K562 (cell line): ENCODE measurements at regions not wholly inside any gene's neighbourhood (a gene's known extent, or its start where the extent isn't known, plus 50 kb on each side); places are given as distances from the start of the nearest gene placed in this dataset.
A peak's percentile ranks its signal among the peaks of the same experiment; 100 is the strongest.

Experiments
- ATAC-seq: fragments of 200-7000 bp; cut with Tn5 transposase; 3 replicates; pipeline ENCODE4 v1.9.1; 2020; ENCODE audit warnings: moderate library complexity
- BruUV-seq: library from RNA; stranded (reverse); fragments of 400-500 nt; replicated peaks from 2 replicates; lab custom pipeline; 2021; lab: Mats Ljungman, UMichigan
- CTCF ChIA-PET: fragments of 300-600 bp; formaldehyde crosslinking; extraction: SDS; loops from one replicate; lab custom pipeline; 2021; ENCODE audit warnings: low intra/inter-chr PET ratio; lab: Yijun Ruan, JAX
- POLR2A ChIA-PET: fragments of 300-600, 350-650 bp; sonication (Branson Sonifier 250); formaldehyde crosslinking; extraction: SDS; loops from one replicate; lab custom pipeline; 2021; ENCODE audit warnings: antibody characterized with exemption, inconsistent platforms; lab: Yijun Ruan, JAX
- DNase-seq, 4 experiments: peaks; one replicate each; pipeline versions ENCODE4 v3.0.0 to v3.0.0-alpha.2; 2011 to 2018; ENCODE audit warnings: low spot score in 3 of 4, mixed read lengths in 3 of 4; ENCODE audit errors: extremely low read depth in 1 of 4
- FAIRE-seq: peaks from 2 replicates; lab custom pipeline; 2011; peaks lifted over from hg19 to GRCh38; lab: Jason Lieb, UNC
- H2AFZ ChIP-seq: 2 replicates; pipeline ENCODE4 v1.6.0; 2011; ENCODE audit warnings: low read depth, low read length, control low read depth, inconsistent platforms
- H3K27ac ChIP-seq: fragments of 200-600 bp; 3 replicates; pipeline ENCODE4 v1.8.0; 2011; ENCODE audit warnings: low read depth, mild to moderate bottlenecking, control low read depth, inconsistent platforms, low read length, moderate library complexity, mixed read lengths; ENCODE audit errors: extremely low read depth
- H3K27me3 ChIP-seq, 2 experiments: fragments of 300-600 bp in 1 of 2; 2 replicates in 1 of 2; 3 replicates in 1 of 2; pipeline versions ENCODE4 v1.6.0 to v1.8.0; 2011; ENCODE audit warnings: inconsistent platforms in 2 of 2, low read length in 2 of 2, mild to moderate bottlenecking in 1 of 2, mixed read lengths in 1 of 2, moderate library complexity in 1 of 2; ENCODE audit not compliant: control insufficient read depth in 2 of 2, insufficient read depth in 2 of 2
- H3K36me3 ChIP-seq: fragments of 300-600 bp; 3 replicates; pipeline ENCODE4 v1.8.0; 2011; ENCODE audit warnings: mild to moderate bottlenecking, low read length, inconsistent platforms; ENCODE audit not compliant: control insufficient read depth, insufficient read depth
- H3K4me1 ChIP-seq, 2 experiments: fragments of 200-600 bp in 1 of 2; replicated peaks in 1 of 2; 2 replicates in 1 of 2; 3 replicates in 1 of 2; pipeline versions ENCODE4 v1.5.1 to v1.8.0; 2011; ENCODE audit warnings: inconsistent platforms in 2 of 2, low read length in 2 of 2, mild to moderate bottlenecking in 1 of 2, mixed read lengths in 1 of 2, moderate library complexity in 1 of 2; ENCODE audit not compliant: control insufficient read depth in 2 of 2, insufficient read depth in 2 of 2
- H3K4me2 ChIP-seq: 2 replicates; pipeline ENCODE4 v1.6.1; 2011; ENCODE audit warnings: low read length, control low read depth, inconsistent platforms, mixed read lengths; ENCODE audit not compliant: insufficient read depth
- H3K4me3 ChIP-seq: fragments of 200-600 bp; sonication (generic), shearing (Covaris generic); 2 replicates; pipeline ENCODE4 v1.5.1; 2016; ENCODE audit warnings: control low read depth, inconsistent platforms
- H3K79me2 ChIP-seq: fragments of 200-600 bp; 3 replicates; pipeline ENCODE4 v1.8.0; 2011; ENCODE audit warnings: low read length, inconsistent platforms; ENCODE audit not compliant: control insufficient read depth, insufficient read depth
- H3K9ac ChIP-seq, 2 experiments: 2 replicates each; pipeline versions ENCODE4 v1.6.0 to v1.6.1; 2011; ENCODE audit warnings: low read depth in 2 of 2, low read length in 2 of 2, control low read depth in 1 of 2, inconsistent platforms in 1 of 2, mild to moderate bottlenecking in 1 of 2, mixed read lengths in 1 of 2; ENCODE audit not compliant: insufficient read depth in 1 of 2
- H3K9me1 ChIP-seq: one replicate; pipeline ENCODE4 v1.6.0; 2011; ENCODE audit warnings: inconsistent platforms, mild to moderate bottlenecking, low read length, moderate library complexity; ENCODE audit not compliant: control insufficient read depth, insufficient read depth
- H3K9me3 ChIP-seq: replicated peaks from 2 replicates; pipeline ENCODE4 v1.5.1; 2011; ENCODE audit warnings: low read depth, low read length, inconsistent platforms; ENCODE audit not compliant: control insufficient read depth, insufficient read depth
- H4K20me1 ChIP-seq: replicated peaks from 2 replicates; pipeline ENCODE4 v1.6.1; 2011; ENCODE audit warnings: low read length, inconsistent platforms, mixed read lengths; ENCODE audit not compliant: control insufficient read depth, insufficient read depth
- FOS ChIP-seq: IDR thresholded peaks from 3 replicates; pipeline ENCODE4 v1.6.1; 2011; ENCODE audit not compliant: insufficient read length; ENCODE audit errors: extremely low read depth
- FOXP1 ChIP-seq: sonication (generic); formaldehyde crosslinking; IDR thresholded peaks from 2 replicates; pipeline ENCODE4 v1.8.0; 2022; ENCODE audit warnings: mild to moderate bottlenecking, missing genetic modification reagents
- HSF4 ChIP-seq: fragments of 250-450 bp; sonication (Bioruptor Pico); IDR thresholded peaks from 2 replicates; pipeline ENCODE4 v2.1.2; 2022; ENCODE audit warnings: mild to moderate bottlenecking, moderate library complexity, borderline replicate concordance
- KLF16 ChIP-seq: IDR thresholded peaks from 2 replicates; pipeline ENCODE4 v1.6.1; 2016; ENCODE audit warnings: antibody characterized with exemption
- POLR2B ChIP-seq: fragments of 450-650 bp; IDR thresholded peaks from 2 replicates; pipeline ENCODE4 v1.6.1; 2018; ENCODE audit warnings: low read depth; ENCODE audit not compliant: partially characterized antibody
- PRPF4 ChIP-seq: fragments of 200-400 bp; formaldehyde crosslinking; IDR thresholded peaks from one replicate; pipeline ENCODE4 v1.6.1; 2017; ENCODE audit warnings: low read length, low read depth, mild to moderate bottlenecking; ENCODE audit not compliant: insufficient read depth, poor library complexity, severe bottlenecking
- RBM15 ChIP-seq: fragments of 200-400 bp; formaldehyde crosslinking; IDR thresholded peaks from 2 replicates; pipeline ENCODE4 v1.6.1; 2018; ENCODE audit warnings: mild to moderate bottlenecking, low read length, moderate library complexity; ENCODE audit not compliant: insufficient read depth
- SLC30A9 ChIP-seq: fragments of 250-450 bp; sonication (Bioruptor Pico); IDR thresholded peaks from 2 replicates; pipeline ENCODE4 v1.8.0; 2022; ENCODE audit warnings: mild to moderate bottlenecking, moderate library complexity
- SNIP1 ChIP-seq: fragments of 450-650 bp; IDR thresholded peaks from 2 replicates; pipeline ENCODE4 v1.7.1; 2017; ENCODE audit warnings: low read depth, mild to moderate bottlenecking
- TCF7 ChIP-seq: sonication (generic); IDR thresholded peaks from 2 replicates; pipeline ENCODE4 v1.6.1; 2016; ENCODE audit warnings: antibody characterized with exemption, borderline replicate concordance
- ZFPM2 ChIP-seq: fragments of 250-450 bp; sonication (Bioruptor Pico); IDR thresholded peaks from 2 replicates; pipeline ENCODE4 v1.5.1; 2022; ENCODE audit warnings: mild to moderate bottlenecking
- ZNF184 ChIP-seq: sonication (generic); formaldehyde crosslinking; IDR thresholded peaks from 2 replicates; pipeline ENCODE4 v1.5.0; 2020; ENCODE audit warnings: missing genetic modification reagents
- WGBS: fragments of 100-300 bp; shearing (Covaris generic); methylation state at CpG from one replicate; pipeline ENCODE4 v1.1.6; 2016; ENCODE audit warnings: low coverage, mixed read lengths; ENCODE audit not compliant: insufficient coverage; ENCODE audit errors: missing lambda C conversion rate; 5-methylcytosine and 5-hydroxymethylcytosine counted together
- in situ Hi-C: fragments of 300-500 bp; cut with MboI; formaldehyde crosslinking; loops from 4 replicates; pipeline ENCODE4 v1.15.0; 2018; ENCODE audit warnings: inconsistent platforms, mixed read lengths
- intact Hi-C: fragments of 100-400 bp; cut with micrococcal nuclease; formaldehyde crosslinking; loops from 2 replicates; pipeline ENCODE4 v1.14.2; 2022
- TF ChIP-seq, protein P1 (sequence below): sonication (generic); formaldehyde crosslinking; IDR thresholded peaks from 2 replicates; pipeline ENCODE4 v1.8.0; 2023; ENCODE audit warnings: mild to moderate bottlenecking, missing genetic modification reagents
- TF ChIP-seq, protein P2 (sequence below): sonication (generic); formaldehyde crosslinking; IDR thresholded peaks from 2 replicates; pipeline ENCODE4 v1.8.1; 2023; ENCODE audit warnings: mild to moderate bottlenecking, missing genetic modification reagents
- TF ChIP-seq, protein P3 (sequence below): fragments of 450-650 bp; IDR thresholded peaks from 2 replicates; pipeline ENCODE4 v1.6.1; 2016; ENCODE audit warnings: antibody characterized with exemption
- TF ChIP-seq, protein P4 (sequence below): fragments of 250-450 bp; sonication (Bioruptor Pico); IDR thresholded peaks from 2 replicates; pipeline ENCODE4 v1.4.0; 2020
- TF ChIP-seq, protein P5 (sequence below): IDR thresholded peaks from 2 replicates; pipeline ENCODE4 v1.6.1; 2012; ENCODE audit warnings: low read depth, low read length, improper control_type of control experiment, borderline replicate concordance

DNA sequence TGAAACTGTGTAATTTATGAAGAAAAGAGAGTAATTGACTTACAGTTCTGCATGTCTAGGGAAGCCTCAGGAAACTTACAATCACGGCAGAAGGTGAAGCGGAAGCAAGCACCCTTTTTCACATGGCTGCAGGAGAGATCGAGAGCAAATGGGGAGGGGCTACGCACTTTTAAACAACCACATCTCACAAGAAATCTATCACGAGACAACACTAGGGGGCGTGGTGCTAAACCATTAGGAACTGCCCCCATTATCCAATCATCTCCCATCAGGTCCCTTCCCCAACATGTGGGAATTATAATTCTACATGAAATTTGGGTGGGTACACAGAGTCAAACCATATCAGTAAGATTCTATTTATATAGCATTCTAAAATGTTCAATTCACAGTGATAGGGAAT is 114.8 kb upstream of the TRPC4 start:
- 33% methylated on average over 3 of the region's 6 CpGs for WGBS
- no peak for ATAC-seq
- TF ChIP-seq TCF7: no peak
- TF ChIP-seq KLF16: no peak
- no peak for TF ChIP-seq RBM15
- TF ChIP-seq HSF4 (CRISPR knock-in tag): no peak
- no peak for TF ChIP-seq ZNF184 (CRISPR knock-in tag)
- TF ChIP-seq SLC30A9 (CRISPR knock-in tag): no peak
- no peak for TF ChIP-seq FOXP1 (CRISPR knock-in tag)
- TF ChIP-seq SNIP1: no peak
- no peak for TF ChIP-seq FOS
- TF ChIP-seq, protein P1, sequence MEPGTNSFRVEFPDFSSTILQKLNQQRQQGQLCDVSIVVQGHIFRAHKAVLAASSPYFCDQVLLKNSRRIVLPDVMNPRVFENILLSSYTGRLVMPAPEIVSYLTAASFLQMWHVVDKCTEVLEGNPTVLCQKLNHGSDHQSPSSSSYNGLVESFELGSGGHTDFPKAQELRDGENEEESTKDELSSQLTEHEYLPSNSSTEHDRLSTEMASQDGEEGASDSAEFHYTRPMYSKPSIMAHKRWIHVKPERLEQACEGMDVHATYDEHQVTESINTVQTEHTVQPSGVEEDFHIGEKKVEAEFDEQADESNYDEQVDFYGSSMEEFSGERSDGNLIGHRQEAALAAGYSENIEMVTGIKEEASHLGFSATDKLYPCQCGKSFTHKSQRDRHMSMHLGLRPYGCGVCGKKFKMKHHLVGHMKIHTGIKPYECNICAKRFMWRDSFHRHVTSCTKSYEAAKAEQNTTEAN (CRISPR knock-in tag): no peak
- TF ChIP-seq, protein P2, sequence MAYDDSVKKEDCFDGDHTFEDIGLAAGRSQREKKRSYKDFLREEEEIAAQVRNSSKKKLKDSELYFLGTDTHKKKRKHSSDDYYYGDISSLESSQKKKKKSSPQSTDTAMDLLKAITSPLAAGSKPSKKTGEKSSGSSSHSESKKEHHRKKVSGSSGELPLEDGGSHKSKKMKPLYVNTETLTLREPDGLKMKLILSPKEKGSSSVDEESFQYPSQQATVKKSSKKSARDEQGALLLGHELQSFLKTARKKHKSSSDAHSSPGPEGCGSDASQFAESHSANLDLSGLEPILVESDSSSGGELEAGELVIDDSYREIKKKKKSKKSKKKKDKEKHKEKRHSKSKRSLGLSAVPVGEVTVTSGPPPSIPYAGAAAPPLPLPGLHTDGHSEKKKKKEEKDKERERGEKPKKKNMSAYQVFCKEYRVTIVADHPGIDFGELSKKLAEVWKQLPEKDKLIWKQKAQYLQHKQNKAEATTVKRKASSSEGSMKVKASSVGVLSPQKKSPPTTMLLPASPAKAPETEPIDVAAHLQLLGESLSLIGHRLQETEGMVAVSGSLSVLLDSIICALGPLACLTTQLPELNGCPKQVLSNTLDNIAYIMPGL: no peak
- no peak for TF ChIP-seq POLR2B
- no peak for TF ChIP-seq ZFPM2
- TF ChIP-seq, protein P3, sequence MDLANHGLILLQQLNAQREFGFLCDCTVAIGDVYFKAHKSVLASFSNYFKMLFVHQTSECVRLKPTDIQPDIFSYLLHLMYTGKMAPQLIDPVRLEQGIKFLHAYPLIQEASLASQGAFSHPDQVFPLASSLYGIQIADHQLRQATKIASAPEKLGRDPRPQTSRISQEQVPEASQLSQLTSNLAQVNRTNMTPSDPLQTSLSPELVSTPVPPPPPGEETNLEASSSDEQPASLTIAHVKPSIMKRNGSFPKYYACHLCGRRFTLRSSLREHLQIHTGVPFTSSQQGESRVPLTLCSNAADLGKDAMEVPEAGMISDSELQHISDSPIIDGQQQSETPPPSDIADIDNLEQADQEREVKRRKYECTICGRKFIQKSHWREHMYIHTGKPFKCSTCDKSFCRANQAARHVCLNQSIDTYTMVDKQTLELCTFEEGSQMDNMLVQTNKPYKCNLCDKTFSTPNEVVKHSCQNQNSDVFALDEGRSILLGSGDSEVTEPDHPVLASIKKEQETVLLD: no peak
- TF ChIP-seq, protein P4, sequence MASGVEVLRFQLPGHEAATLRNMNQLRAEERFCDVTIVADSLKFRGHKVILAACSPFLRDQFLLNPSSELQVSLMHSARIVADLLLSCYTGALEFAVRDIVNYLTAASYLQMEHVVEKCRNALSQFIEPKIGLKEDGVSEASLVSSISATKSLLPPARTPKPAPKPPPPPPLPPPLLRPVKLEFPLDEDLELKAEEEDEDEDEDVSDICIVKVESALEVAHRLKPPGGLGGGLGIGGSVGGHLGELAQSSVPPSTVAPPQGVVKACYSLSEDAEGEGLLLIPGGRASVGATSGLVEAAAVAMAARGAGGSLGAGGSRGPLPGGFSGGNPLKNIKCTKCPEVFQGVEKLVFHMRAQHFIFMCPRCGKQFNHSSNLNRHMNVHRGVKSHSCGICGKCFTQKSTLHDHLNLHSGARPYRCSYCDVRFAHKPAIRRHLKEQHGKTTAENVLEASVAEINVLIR (CRISPR knock-in tag): no peak
- no peak for TF ChIP-seq PRPF4
- TF ChIP-seq, protein P5, sequence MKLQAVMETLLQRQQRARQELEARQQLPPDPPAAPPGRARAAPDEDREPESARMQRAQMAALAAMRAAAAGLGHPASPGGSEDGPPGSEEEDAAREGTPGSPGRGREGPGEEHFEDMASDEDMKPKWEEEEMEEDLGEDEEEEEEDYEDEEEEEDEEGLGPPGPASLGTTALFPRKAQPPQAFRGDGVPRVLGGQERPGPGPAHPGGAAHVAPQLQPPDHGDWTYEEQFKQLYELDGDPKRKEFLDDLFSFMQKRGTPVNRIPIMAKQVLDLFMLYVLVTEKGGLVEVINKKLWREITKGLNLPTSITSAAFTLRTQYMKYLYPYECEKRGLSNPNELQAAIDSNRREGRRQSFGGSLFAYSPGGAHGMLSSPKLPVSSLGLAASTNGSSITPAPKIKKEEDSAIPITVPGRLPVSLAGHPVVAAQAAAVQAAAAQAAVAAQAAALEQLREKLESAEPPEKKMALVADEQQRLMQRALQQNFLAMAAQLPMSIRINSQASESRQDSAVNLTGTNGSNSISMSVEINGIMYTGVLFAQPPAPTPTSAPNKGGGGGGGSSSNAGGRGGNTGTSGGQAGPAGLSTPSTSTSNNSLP: no peak

More for the DNA sequence above, 114.8 kb upstream of the TRPC4 start:
- DNase-seq (peak in 1 of 4 experiments; percentile 16), FAIRE-seq (no peak)
- no peak overlapping the region for H2AFZ ChIP-seq
- no peaks in the 10 kb centered on the region for H3K27me3 ChIP-seq
- H3K4me3 ChIP-seq: no peak overlapping the region
- in situ Hi-C loops: no loop called here
- no peak overlapping the region for H3K9ac ChIP-seq
- no peaks in the 10 kb centered on the region for H3K9me1 ChIP-seq
- no peaks in the 10 kb centered on the region; the same call in 1 of the 2 replicates for H3K9me3 ChIP-seq
- intact Hi-C loops: no loop called here
- no peak overlapping the region for H3K27ac ChIP-seq
- no TSS peak for BruUV-seq
- ChIA-PET POLR2A (no interaction called here), CTCF (no interaction called here)
- no peaks in the 10 kb centered on the region; a peak in 2 of 5 replicates for H3K4me1 ChIP-seq
- H3K36me3 ChIP-seq: no peaks in the 10 kb centered on the region
- H3K79me2 ChIP-seq: no peaks in the 10 kb centered on the region
- H4K20me1 ChIP-seq: no peaks in the 10 kb centered on the region
- H3K4me2 ChIP-seq: no peak overlapping the region
